NB4 (cell line): ENCODE measurements at regions not wholly inside any gene's neighbourhood (a gene's known extent, or its start where the extent isn't known, plus 50 kb on each side); places are given as distances from the start of the nearest gene placed in this dataset.

Experiments
- DNase-seq: peaks from one replicate; pipeline ENCODE4 v3.0.0; 2010; ENCODE audit warnings: low read depth
- H3K4me3 ChIP-seq: one replicate; pipeline ENCODE4 v1.5.1; 2011; ENCODE audit warnings: mild to moderate bottlenecking, low read depth, low read length, moderate library complexity
- MYC ChIP-seq: IDR thresholded peaks from 2 replicates; pipeline ENCODE4 v1.6.1; 2011; ENCODE audit warnings: low read depth, low read length
- POLR2A ChIP-seq: IDR thresholded peaks from 2 replicates; pipeline ENCODE4 v1.6.1; 2011; ENCODE audit warnings: mild to moderate bottlenecking; ENCODE audit not compliant: insufficient read length; ENCODE audit errors: extremely low read depth
- TF ChIP-seq, protein P1 (sequence below): IDR thresholded peaks from 2 replicates; pipeline ENCODE4 v1.6.1; 2011; ENCODE audit warnings: low read depth, low read length
- TF ChIP-seq, protein P2 (sequence below): IDR thresholded peaks from one replicate; pipeline ENCODE4 v1.5.1; 2012; ENCODE audit warnings: low read depth, low read length

GRCh38 chr1:115233598-115233997 is 104.5 kb downstream of the NGF start:
- H3K4me3 ChIP-seq = no peak overlapping the region
- no peak for TF ChIP-seq MYC
- TF ChIP-seq, protein P1, sequence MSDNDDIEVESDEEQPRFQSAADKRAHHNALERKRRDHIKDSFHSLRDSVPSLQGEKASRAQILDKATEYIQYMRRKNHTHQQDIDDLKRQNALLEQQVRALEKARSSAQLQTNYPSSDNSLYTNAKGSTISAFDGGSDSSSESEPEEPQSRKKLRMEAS = no peak
- no peak for TF ChIP-seq POLR2A
- TF ChIP-seq, protein P2, sequence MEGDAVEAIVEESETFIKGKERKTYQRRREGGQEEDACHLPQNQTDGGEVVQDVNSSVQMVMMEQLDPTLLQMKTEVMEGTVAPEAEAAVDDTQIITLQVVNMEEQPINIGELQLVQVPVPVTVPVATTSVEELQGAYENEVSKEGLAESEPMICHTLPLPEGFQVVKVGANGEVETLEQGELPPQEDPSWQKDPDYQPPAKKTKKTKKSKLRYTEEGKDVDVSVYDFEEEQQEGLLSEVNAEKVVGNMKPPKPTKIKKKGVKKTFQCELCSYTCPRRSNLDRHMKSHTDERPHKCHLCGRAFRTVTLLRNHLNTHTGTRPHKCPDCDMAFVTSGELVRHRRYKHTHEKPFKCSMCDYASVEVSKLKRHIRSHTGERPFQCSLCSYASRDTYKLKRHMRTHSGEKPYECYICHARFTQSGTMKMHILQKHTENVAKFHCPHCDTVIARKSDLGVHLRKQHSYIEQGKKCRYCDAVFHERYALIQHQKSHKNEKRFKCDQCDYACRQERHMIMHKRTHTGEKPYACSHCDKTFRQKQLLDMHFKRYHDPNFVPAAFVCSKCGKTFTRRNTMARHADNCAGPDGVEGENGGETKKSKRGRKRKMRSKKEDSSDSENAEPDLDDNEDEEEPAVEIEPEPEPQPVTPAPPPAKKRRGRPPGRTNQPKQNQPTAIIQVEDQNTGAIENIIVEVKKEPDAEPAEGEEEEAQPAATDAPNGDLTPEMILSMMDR = no peak
- DNase-seq = no peak

GRCh38 chr1:115230281-115230680 is 107.8 kb downstream of the NGF start:
- TF ChIP-seq MYC = no peak
- TF ChIP-seq, protein P2 = no peak
- TF ChIP-seq, protein P1 = no peak
- no peak for TF ChIP-seq POLR2A
- no peak overlapping the region for H3K4me3 ChIP-seq
- DNase-seq = no peak

- DNase-seq = no peak
- TF ChIP-seq, protein P1 = no peak
- TF ChIP-seq, protein P2 = no peak
- TF ChIP-seq POLR2A = no peak
These were observed 109.0 kb downstream of the NGF start for GRCh38 chr1:115229016-115229415.

DNA sequence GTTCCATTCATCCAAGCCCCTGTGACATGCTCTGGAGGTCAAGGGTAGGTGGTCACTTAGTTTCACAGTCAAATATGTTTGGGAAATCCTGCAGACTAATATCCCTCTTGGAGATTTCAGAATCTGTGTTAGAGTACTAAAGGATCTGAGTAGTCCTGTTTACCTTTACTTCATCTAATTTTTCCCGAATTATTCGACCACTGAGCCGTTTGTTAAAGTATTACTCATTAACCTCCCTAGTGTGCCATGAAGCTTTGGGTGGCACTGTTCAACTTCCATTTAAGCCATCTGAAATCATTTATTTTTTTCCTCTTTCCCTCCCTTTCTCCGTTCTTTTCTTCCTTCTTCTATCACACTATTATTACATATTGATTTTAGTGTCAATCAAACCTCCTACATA is 109.9 kb downstream of the NGF start:
- no peak for TF ChIP-seq POLR2A
- TF ChIP-seq, protein P1 = no peak
- no peak for TF ChIP-seq MYC
- TF ChIP-seq, protein P2 = no peak
- no peak overlapping the region for H3K4me3 ChIP-seq
- DNase-seq = no peak

More at GRCh38 chr1:115229016-115229415, 109.0 kb downstream of the NGF start:
- no peak overlapping the region for H3K4me3 ChIP-seq

- DNase-seq = no peak
- no peak overlapping the region for H3K4me3 ChIP-seq
- no peak for TF ChIP-seq POLR2A
- TF ChIP-seq, protein P2 = no peak
- TF ChIP-seq MYC = no peak
- TF ChIP-seq, protein P1 = no peak
These were observed 110.5 kb downstream of the NGF start for GRCh38 chr1:115227346-115228082.
